NCI-H128 (cell line): ENCODE measurements at regions not wholly inside any gene's neighbourhood (a gene's known extent, or its start where the extent isn't known, plus 50 kb on each side); places are given as distances from the start of the nearest gene placed in this dataset.
"Not testable (repeated sequence)": the region's sequence is repeated elsewhere in the genome, so short reads cannot be mapped to it uniquely, and the experiment has no call there.

Experiments used
- DNase-seq: peaks from one replicate; lab custom pipeline; 2025; ENCODE audit not compliant: unreplicated experiment; lab: John Stamatoyannopoulos, UW

DNA sequence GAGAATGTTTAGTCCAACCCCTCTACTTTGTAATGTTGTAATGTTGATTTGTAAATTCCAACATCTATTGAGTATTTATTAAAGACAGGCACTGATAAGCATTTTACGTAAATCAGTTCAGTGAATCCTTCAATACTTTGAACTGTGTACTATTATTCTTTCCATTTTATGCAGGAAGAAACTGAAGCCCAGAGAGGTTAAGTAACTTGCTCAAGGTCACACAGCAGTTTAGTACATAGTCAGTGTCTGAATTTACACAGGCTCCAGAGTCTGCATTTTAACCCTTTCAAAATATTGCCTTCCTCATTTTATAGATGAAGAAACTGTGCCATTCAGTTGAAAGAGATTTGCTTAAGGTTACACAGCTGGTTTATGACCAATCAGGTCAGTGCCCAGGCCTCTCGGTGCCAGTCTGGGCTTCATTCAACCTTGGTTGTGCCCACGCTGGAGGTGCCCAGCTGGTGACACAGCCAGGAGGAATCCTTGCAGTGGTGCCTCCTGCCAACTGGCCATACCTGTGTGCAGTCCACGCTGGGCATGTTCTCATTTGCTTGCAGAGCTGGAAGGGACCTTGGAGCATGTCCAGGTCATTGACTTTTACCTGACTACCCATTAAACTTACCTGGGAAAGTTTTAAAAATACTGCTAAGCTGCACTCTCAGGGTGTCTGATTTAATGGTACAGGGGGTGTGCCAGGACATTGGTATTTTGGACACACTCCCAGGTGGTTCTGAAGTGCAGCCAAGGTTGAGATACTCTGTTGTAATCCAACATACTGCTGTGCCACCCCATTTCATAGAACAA lies 74.3 kb upstream of the CYRIA start:
- DNase-seq: no peak

- DNase-seq: no peak
Observed at GRCh38 chr2:16738361-16739225, 73.0 kb upstream of the CYRIA start.

GRCh38 chr2:16737812-16738211 lies 72.2 kb upstream of the CYRIA start:
- no peak for DNase-seq

- DNase-seq: no peak
Observed at GRCh38 chr2:16736633-16737032, 71.0 kb upstream of the CYRIA start.

DNA sequence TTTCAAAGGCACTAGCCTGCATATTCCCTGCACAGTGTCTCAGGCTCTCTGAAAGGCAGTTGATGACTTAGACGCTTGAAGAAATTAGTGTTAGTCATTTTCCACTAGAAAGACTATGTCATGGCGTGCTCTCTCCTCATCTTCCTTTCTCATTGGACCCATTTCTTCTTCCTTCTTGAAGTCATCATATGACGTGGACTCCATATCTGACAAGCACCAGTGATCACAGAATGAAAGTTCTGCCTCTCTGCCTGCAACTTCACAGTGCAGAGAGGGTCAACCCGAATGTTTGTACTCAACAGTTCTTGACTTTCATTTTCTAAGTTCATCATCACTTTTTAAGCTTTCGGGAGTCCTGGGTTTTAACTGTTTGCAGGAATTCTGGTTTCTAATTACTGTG lies 63.7 kb upstream of the CYRIA start:
- no peak for DNase-seq

DNA sequence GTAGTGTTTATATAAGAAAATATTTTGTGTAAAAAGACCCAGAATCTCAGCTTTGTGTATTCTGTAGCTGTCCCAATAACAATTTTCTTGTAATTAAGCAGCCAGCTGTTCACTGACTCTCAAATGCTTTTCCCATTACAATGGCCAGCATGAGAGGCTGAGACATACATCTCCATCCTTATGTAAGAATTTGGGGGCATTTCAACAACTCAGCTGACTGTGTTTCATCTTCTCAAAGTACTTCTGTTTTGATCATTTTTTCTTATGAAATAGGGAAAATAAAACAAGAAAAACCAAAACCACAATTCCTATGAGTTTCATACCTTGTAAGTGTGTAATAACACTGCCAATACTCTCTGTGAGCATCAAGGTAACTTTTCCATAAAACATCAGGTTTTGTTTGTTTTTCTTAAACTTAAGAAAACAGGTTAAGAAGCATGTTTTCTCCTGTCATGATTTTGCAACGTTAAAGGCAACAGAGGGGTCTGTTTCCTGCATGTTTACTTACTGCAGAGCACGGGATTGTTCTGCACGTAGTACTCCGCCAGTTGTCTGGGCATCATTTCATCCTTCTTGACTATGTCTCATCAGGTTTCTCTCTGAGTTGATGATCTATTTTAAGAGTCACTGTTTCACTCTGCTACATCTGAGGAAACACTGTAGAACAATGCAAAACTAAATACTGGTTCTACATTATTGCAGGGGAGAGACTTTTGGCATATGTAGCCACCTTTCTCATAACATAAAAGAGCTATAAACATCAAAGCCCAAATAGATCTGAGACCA lies 62.9 kb upstream of the CYRIA start:
- DNase-seq: no peak

- DNase-seq: not testable (repeated sequence)
Observed at GRCh38 chr2:16727849-16728248, 62.2 kb upstream of the CYRIA start.

DNA sequence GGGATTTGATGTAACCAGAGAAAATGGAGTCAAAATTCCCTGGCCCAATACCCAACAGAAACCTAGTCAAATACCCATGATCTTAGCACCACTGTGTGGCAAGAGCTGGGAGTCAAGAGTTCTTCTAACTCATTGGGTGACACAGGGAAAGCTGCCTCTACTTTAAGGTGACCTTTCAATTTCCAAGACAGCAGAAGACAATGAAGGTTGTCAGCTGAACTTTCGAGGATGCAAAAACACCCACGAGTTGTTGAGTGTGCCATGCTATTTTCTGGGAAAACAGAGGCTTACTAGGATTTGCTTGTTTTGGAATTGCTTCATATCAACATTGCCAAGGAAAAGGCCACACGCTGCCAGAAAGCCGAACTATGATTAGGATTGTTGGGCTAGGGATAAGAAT lies 61.6 kb upstream of the CYRIA start:
- DNase-seq: no peak

GRCh38 chr2:16726577-16726976 lies 60.9 kb upstream of the CYRIA start:
- no peak for DNase-seq

- no peak for DNase-seq
Observed at GRCh38 chr2:16726147-16726546, 60.5 kb upstream of the CYRIA start.

DNA sequence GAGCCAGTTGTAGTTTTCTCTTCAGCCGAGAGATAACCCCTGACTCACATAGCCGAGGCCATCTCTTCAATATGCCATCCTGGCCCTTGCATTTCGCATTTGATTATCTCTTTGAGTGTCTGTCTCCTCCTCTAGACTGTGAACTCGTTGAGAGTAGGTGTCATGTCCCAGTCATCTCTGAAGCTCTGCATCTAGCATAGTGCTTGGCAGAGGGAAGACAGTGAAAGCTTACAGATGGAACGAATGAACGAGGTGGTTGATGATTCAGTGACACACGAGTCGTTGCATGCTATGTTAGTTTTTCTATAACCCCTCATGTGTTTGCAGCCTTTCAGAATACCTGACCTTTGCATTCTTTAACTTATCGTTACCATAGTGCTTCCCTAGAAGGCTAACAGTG lies 59.9 kb upstream of the CYRIA start:
- DNase-seq: no peak

GRCh38 chr2:16722677-16723076 lies 57.0 kb upstream of the CYRIA start:
- DNase-seq: no peak

- no peak for DNase-seq
Observed at GRCh38 chr2:16722126-16722525, 56.5 kb upstream of the CYRIA start.

GRCh38 chr2:16721529-16721928 lies 55.9 kb upstream of the CYRIA start:
- not testable (repeated sequence) for DNase-seq

- DNase-seq: not testable (repeated sequence)
Observed at GRCh38 chr2:16720737-16721136, 55.1 kb upstream of the CYRIA start.

- no peak for DNase-seq
Observed at GRCh38 chr2:16719485-16719808, 53.8 kb upstream of the CYRIA start.

GRCh38 chr2:16718576-16719484 lies 53.2 kb upstream of the CYRIA start:
- no peak for DNase-seq

DNA sequence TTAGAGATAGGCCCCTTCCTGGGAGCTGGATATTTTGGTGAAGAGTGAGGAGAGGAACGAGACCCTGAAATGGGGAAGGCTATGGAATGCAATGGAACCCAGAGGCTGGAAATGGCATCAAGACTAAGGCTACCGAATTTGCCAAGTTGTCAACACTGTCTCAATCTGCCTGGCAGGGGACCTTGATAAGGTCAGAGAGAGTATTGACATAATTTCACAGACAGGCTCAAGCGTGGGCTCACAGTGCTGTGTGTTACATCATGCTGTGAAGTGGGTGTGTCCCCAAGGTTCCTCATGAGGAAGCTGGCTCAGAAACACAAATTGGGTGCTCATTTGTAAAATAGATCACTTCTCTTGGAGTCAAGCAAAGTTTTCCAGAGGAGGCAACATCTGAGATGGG lies 51.8 kb upstream of the CYRIA start:
- no peak for DNase-seq

- no peak for DNase-seq
Observed at GRCh38 chr2:16716944-16717343, 51.3 kb upstream of the CYRIA start.

DNA sequence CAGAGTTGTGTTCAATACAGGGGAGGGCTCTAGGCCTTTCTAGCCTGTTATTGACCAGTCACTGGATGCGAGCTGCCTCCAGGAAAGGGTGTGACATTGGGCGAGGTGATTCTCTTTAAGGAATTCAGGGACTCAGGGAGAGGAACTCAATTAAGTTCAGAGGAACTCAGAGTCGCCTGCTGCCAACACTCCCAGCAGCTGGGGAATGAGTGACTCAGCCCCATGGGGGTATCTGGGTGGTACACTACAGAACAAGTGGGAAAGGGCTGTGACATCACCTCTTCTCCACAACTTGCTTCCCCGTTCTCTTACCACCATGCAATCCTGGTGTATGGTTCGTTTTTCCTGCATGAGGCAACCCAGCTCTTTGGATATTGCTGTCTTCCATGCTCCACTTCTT lies 50.4 kb upstream of the CYRIA start:
- no peak for DNase-seq
